ENCODE measurements at regions not wholly inside any gene's neighbourhood (a gene's known extent, or its start where the extent isn't known, plus 50 kb on each side); places are given as distances from the start of the nearest gene placed in this dataset.
"Not testable (repeated sequence)": the region's sequence is repeated elsewhere in the genome, so short reads cannot be mapped to it uniquely, and the experiment has no call there.

GRCh38 chr9:29432191-29432590 lies 1858.9 kb upstream of the C9orf72 start:
- H2AK5ac ChIP-seq (ENCODE audit: insufficient read length, low read length), result no peak overlapping the region
- H3K27ac Mint-ChIP-seq, result no peak overlapping the region
- H3K4me3 Mint-ChIP-seq, result no peak overlapping the region
- peaks cover 0 to 5% of the 10 kb centered on the region in 2 experiments; a peak in 4 of 5 replicates for H3K9me3 Mint-ChIP-seq
- no peak overlapping the region for H2BK120ac ChIP-seq (ENCODE audit: low read depth, low read length, poor library complexity, severe bottlenecking)
- no peaks in the 10 kb centered on the region for H3K9me3 ChIP-seq (ENCODE audit: control insufficient read depth, low read depth, low read length)
- no peak overlapping the region for H4K91ac ChIP-seq (ENCODE audit: insufficient read length, low read depth, low read length)
- H4K20me1 ChIP-seq (ENCODE audit: control insufficient read depth, insufficient read depth, insufficient read length), result no peaks in the 10 kb centered on the region
- no peak for DNase-seq
- H3K18ac ChIP-seq (ENCODE audit: insufficient read length, low read depth, low read length), result no peak overlapping the region
- TF ChIP-seq CTCF (conservative IDR thresholded peaks at IDR 0.05), result no peak
- H3K4me1 Mint-ChIP-seq, result no peaks in the 10 kb centered on the region
- no peak overlapping the region for H2BK20ac ChIP-seq (ENCODE audit: low read depth, low read length, poor library complexity, severe bottlenecking)
- peaks cover 2 to 3% (median 2%) of the 10 kb centered on the region in 3 experiments; a peak in 4 of 7 replicates for H3K36me3 Mint-ChIP-seq (ENCODE audit: insufficient read depth in 1 of 3, low read depth in 3 of 3)
- H2BK5ac ChIP-seq (ENCODE audit: insufficient read length, low read length), result no peak overlapping the region
- no peaks in the 10 kb centered on the region for H3K27me3 ChIP-seq (ENCODE audit: insufficient read depth, low read length)
- no peak overlapping the region for H3K27ac ChIP-seq (ENCODE audit: insufficient read length, low read depth, low read length)
- no peak overlapping the region for H3T11ph ChIP-seq (ENCODE audit: low read length)
- no peak overlapping the region for H3K4me2 ChIP-seq (ENCODE audit: insufficient read depth, insufficient read length, low read length)
- H2BK15ac ChIP-seq (ENCODE audit: low read depth, low read length), result no peak overlapping the region
- H3K4ac ChIP-seq (ENCODE audit: low read depth, low read length), result no peak overlapping the region
- no peaks in the 10 kb centered on the region for H3K79me2 ChIP-seq (ENCODE audit: insufficient read depth, low read length)
- H4K8ac ChIP-seq (replicated peaks; ENCODE audit: insufficient read length, low read depth, low read length), result no peak overlapping the region
- no peak overlapping the region for H2AFZ ChIP-seq (ENCODE audit: low read length)
- no peaks in the 10 kb centered on the region; the same call in 1 of the 2 replicates for H3K27me3 Mint-ChIP-seq (ENCODE audit: low read depth)
- no peak overlapping the region for H3K9ac ChIP-seq (ENCODE audit: extremely low read depth, insufficient read length, low read length)
- H3K79me1 ChIP-seq (ENCODE audit: insufficient read depth, low read depth, low read length, poor library complexity, severe bottlenecking), result no peaks in the 10 kb centered on the region
- H3K4me1 ChIP-seq (ENCODE audit: insufficient read depth, low read length), result no peaks in the 10 kb centered on the region
- no peak overlapping the region for H3K14ac ChIP-seq (ENCODE audit: insufficient read depth, low read length)
- H3K23ac ChIP-seq (ENCODE audit: insufficient read length, low read depth, low read length), result no peak overlapping the region
- H3K56ac ChIP-seq (ENCODE audit: insufficient read length, low read depth, low read length), result no peak overlapping the region
- H3K23me2 ChIP-seq (ENCODE audit: insufficient read length, low read depth, low read length, poor library complexity, severe bottlenecking), result no peaks in the 10 kb centered on the region
- H4K5ac ChIP-seq (ENCODE audit: insufficient read length, low read depth, low read length), result no peak overlapping the region
- H2BK12ac ChIP-seq (ENCODE audit: insufficient read length, low read depth, low read length), result no peak overlapping the region

GRCh38 chr9:29432656-29433055 lies 1859.4 kb upstream of the C9orf72 start:
- H3K79me2 ChIP-seq (ENCODE audit: insufficient read depth, low read length); H3K4me2 ChIP-seq (ENCODE audit: insufficient read depth, insufficient read length, low read length); H2BK15ac ChIP-seq (ENCODE audit: low read depth, low read length); H3K4ac ChIP-seq (ENCODE audit: low read depth, low read length); H3K18ac ChIP-seq (ENCODE audit: insufficient read length, low read depth, low read length); H2BK20ac ChIP-seq (ENCODE audit: low read depth, low read length, poor library complexity, severe bottlenecking); H4K91ac ChIP-seq (ENCODE audit: insufficient read length, low read depth, low read length); H3K27ac Mint-ChIP-seq; H3K23ac ChIP-seq (ENCODE audit: insufficient read length, low read depth, low read length); DNase-seq; H3K4me3 Mint-ChIP-seq; H2BK120ac ChIP-seq (ENCODE audit: low read depth, low read length, poor library complexity, severe bottlenecking); H3K9ac ChIP-seq (ENCODE audit: extremely low read depth, insufficient read length, low read length); H3K27me3 Mint-ChIP-seq (ENCODE audit: low read depth); H3K4me1 ChIP-seq (ENCODE audit: insufficient read depth, low read length); H2BK5ac ChIP-seq (ENCODE audit: insufficient read length, low read length); H3K27ac ChIP-seq (ENCODE audit: insufficient read length, low read depth, low read length); H3K9me3 Mint-ChIP-seq; H3K4me1 Mint-ChIP-seq; H3K14ac ChIP-seq (ENCODE audit: insufficient read depth, low read length); H2AFZ ChIP-seq (ENCODE audit: low read length); H3T11ph ChIP-seq (ENCODE audit: low read length); H4K20me1 ChIP-seq (ENCODE audit: control insufficient read depth, insufficient read depth, insufficient read length); H3K27me3 ChIP-seq (ENCODE audit: insufficient read depth, low read length); H2BK12ac ChIP-seq (ENCODE audit: insufficient read length, low read depth, low read length); H3K56ac ChIP-seq (ENCODE audit: insufficient read length, low read depth, low read length); H4K8ac ChIP-seq (replicated peaks; ENCODE audit: insufficient read length, low read depth, low read length); H4K5ac ChIP-seq (ENCODE audit: insufficient read length, low read depth, low read length); H2AK5ac ChIP-seq (ENCODE audit: insufficient read length, low read length); H3K79me1 ChIP-seq (ENCODE audit: insufficient read depth, low read depth, low read length, poor library complexity, severe bottlenecking); H3K9me3 ChIP-seq (ENCODE audit: control insufficient read depth, low read depth, low read length); H3K23me2 ChIP-seq (ENCODE audit: insufficient read length, low read depth, low read length, poor library complexity, severe bottlenecking); H3K36me3 Mint-ChIP-seq (ENCODE audit: insufficient read depth in 1 of 3, low read depth in 3 of 3): not testable (repeated sequence)
- WGBS (ENCODE audit: extremely low coverage, insufficient read length, low lambda C conversion rate), result no CpG with 5 or more reads among the region's 2 CpGs

Data from H9 (cell line).